GM12878 (cell line): ENCODE measurements at regions not wholly inside any gene's neighbourhood (a gene's known extent, or its start where the extent isn't known, plus 50 kb on each side); places are given as distances from the start of the nearest gene placed in this dataset.

Experiments used
- ATAC-seq: fragments of 200-7000 bp; cut with Tn5 transposase; 3 replicates; pipeline ENCODE4 v1.9.1; 2020; ENCODE audit warnings: mild to moderate bottlenecking, moderate library complexity
- BruUV-seq: library from RNA; stranded (reverse); fragments of 400-500 nt; replicated peaks from 2 replicates; lab custom pipeline; 2021; lab: Mats Ljungman, UMichigan
- CTCF ChIA-PET: fragments of 300-600 bp; sonication (Branson Sonifier 250); formaldehyde crosslinking; extraction: SDS; loops from one replicate; lab custom pipeline; 2021; ENCODE audit warnings: inconsistent platforms; lab: Yijun Ruan, JAX
- POLR2A ChIA-PET: fragments of 350-600 bp; formaldehyde crosslinking; extraction: SDS; loops from one replicate; lab custom pipeline; 2021; ENCODE audit warnings: inconsistent platforms; lab: Charles Lee
- RAD21 ChIA-PET: fragments of 300-600 bp; sonication (Branson Sonifier 250); formaldehyde crosslinking; loops from one replicate; lab custom pipeline; 2023; ENCODE audit warnings: antibody characterized with exemption; ENCODE audit not compliant: unreplicated experiment; lab: Charles Lee
- SMC1A ChIA-PET: fragments of 300-600 bp; sonication (Branson Sonifier 250); formaldehyde crosslinking; loops from one replicate; lab custom pipeline; 2023; ENCODE audit not compliant: unreplicated experiment, uncharacterized antibody; lab: Charles Lee
- DNase-seq: peaks from one replicate; pipeline ENCODE4 v3.0.0-alpha.2; 2011; ENCODE audit warnings: low read depth, low spot score
- FAIRE-seq: peaks from 3 replicates; lab custom pipeline; 2011; peaks lifted over from hg19 to GRCh38; lab: Jason Lieb, UNC
- H2AFZ ChIP-seq: 2 replicates; pipeline ENCODE4 v1.6.0; 2011; ENCODE audit warnings: low read depth, low read length, control low read depth; ENCODE audit not compliant: control insufficient read depth
- H3K27ac ChIP-seq: 2 replicates; pipeline ENCODE4 v1.5.1; 2011; ENCODE audit warnings: control low read depth; ENCODE audit not compliant: control insufficient read depth, insufficient read depth
- H3K27me3 ChIP-seq, 2 experiments: replicated peaks in 1 of 2; 2 replicates each; pipeline versions ENCODE4 v1.6.0 to v1.6.1; 2011; ENCODE audit warnings: low read length in 1 of 2; ENCODE audit not compliant: control insufficient read depth in 2 of 2, insufficient read depth in 2 of 2
- H3K36me3 ChIP-seq, 2 experiments: 2 replicates each; pipeline ENCODE4 v1.5.1; 2011; ENCODE audit warnings: low read length in 1 of 2; ENCODE audit not compliant: control insufficient read depth in 2 of 2, insufficient read depth in 2 of 2
- H3K4me1 ChIP-seq: 2 replicates; pipeline ENCODE4 v1.6.1; 2011; ENCODE audit warnings: mild to moderate bottlenecking, low read length, moderate library complexity, mixed read lengths; ENCODE audit not compliant: control insufficient read depth, insufficient read depth
- H3K4me2 ChIP-seq: 2 replicates; pipeline ENCODE4 v1.6.0; 2011; ENCODE audit warnings: control low read depth; ENCODE audit not compliant: control insufficient read depth, insufficient read depth
- H3K4me3 ChIP-seq: fragments of 200-600 bp; sonication (generic); 2 replicates; pipeline ENCODE4 v1.5.1; 2016
- H3K79me2 ChIP-seq: 2 replicates; pipeline ENCODE4 v1.6.0; 2011; ENCODE audit warnings: low read length; ENCODE audit not compliant: control insufficient read depth, insufficient read depth
- H3K9ac ChIP-seq: 2 replicates; pipeline ENCODE4 v1.8.0; 2011; ENCODE audit warnings: low read length, control low read depth, mixed read lengths; ENCODE audit not compliant: control insufficient read depth, insufficient read depth
- H3K9me3 ChIP-seq: replicated peaks from 3 replicates; pipeline ENCODE4 v1.5.1; 2011; ENCODE audit warnings: mild to moderate bottlenecking, low read length; ENCODE audit not compliant: control insufficient read depth, insufficient read depth
- H4K20me1 ChIP-seq: 2 replicates; pipeline ENCODE4 v1.6.0; 2011; ENCODE audit not compliant: control insufficient read depth, insufficient read depth
- CBX3 ChIP-seq: fragments of 200-600 bp; sonication (generic); IDR thresholded peaks from 2 replicates; pipeline ENCODE4 v1.6.1; 2016; ENCODE audit warnings: low read depth, borderline replicate concordance
- ESRRA ChIP-seq: IDR thresholded peaks from 2 replicates; pipeline ENCODE4 v1.6.1; 2012; ENCODE audit warnings: mild to moderate bottlenecking, low read length, improper control_type of control experiment
- IRF5 ChIP-seq: fragments of 450-650 bp; IDR thresholded peaks from 2 replicates; pipeline ENCODE4 v1.6.1; 2017; ENCODE audit warnings: borderline replicate concordance
- MTA3 ChIP-seq: IDR thresholded peaks from 2 replicates; pipeline ENCODE4 v1.6.1; 2012; ENCODE audit warnings: low read length, inconsistent platforms, borderline replicate concordance
- SKIL ChIP-seq: fragments of 450-650 bp; IDR thresholded peaks from 2 replicates; pipeline ENCODE4 v1.6.1; 2017; ENCODE audit warnings: mild to moderate bottlenecking, low read depth, inconsistent platforms; ENCODE audit not compliant: poor library complexity, severe bottlenecking
- SMAD1 ChIP-seq: fragments of 450-650 bp; IDR thresholded peaks from 2 replicates; pipeline ENCODE4 v1.6.1; 2018; ENCODE audit warnings: mild to moderate bottlenecking, low read depth; ENCODE audit not compliant: partially characterized antibody
- SMAD5 ChIP-seq: IDR thresholded peaks from 2 replicates; pipeline ENCODE4 v1.6.1; 2016; ENCODE audit warnings: antibody characterized with exemption, low read depth
- SUPT20H ChIP-seq: IDR thresholded peaks from 2 replicates; pipeline ENCODE4 v1.6.1; 2011; ENCODE audit warnings: low read depth, mild to moderate bottlenecking, low read length, moderate library complexity, borderline replicate concordance; ENCODE audit not compliant: control insufficient read depth
- TCF7 ChIP-seq: IDR thresholded peaks from 2 replicates; pipeline ENCODE4 v1.6.1; 2014; ENCODE audit warnings: antibody characterized with exemption, borderline replicate concordance
- ZNF24 ChIP-seq: fragments of 450-650 bp; IDR thresholded peaks from 2 replicates; pipeline ENCODE4 v1.6.1; 2017; ENCODE audit warnings: antibody characterized with exemption, mild to moderate bottlenecking
- WGBS: methylation state at CpG from one replicate; pipeline ENCODE4 v1.1.6; 2016; ENCODE audit warnings: low lambda C conversion rate; ENCODE audit not compliant: insufficient replicate concordance, insufficient coverage; ENCODE audit errors: missing lambda C conversion rate; 5-methylcytosine and 5-hydroxymethylcytosine counted together
- in situ Hi-C: fragments of 300-500 bp; cut with MboI; formaldehyde crosslinking; loops from 9 replicates; pipeline ENCODE4 v1.14.3; 2018; ENCODE audit warnings: mixed read lengths
- intact Hi-C: fragments of 100-400 bp; cut with micrococcal nuclease; formaldehyde crosslinking; loops from one replicate; pipeline ENCODE4 v1.14.2; 2022; ENCODE audit not compliant: unreplicated experiment

- Histone ChIP-seq H3K4me1 (no peaks in the 10 kb centered on the region), H3K4me2 (no peak overlapping the region), H3K9ac (no peak overlapping the region), H3K9me3 (no peaks in the 10 kb centered on the region; the same call in 2 of the 3 replicates), H3K27ac (no peak overlapping the region), H3K4me3 (no peak overlapping the region), H2AFZ (no peak overlapping the region), H3K79me2 (no peaks in the 10 kb centered on the region), H3K27me3 (no peaks in the 10 kb centered on the region), H4K20me1 (no peaks in the 10 kb centered on the region), H3K36me3 (no peaks in the 10 kb centered on the region)
- CTCF ChIA-PET, result no interaction called here
- BruUV-seq, result no TSS peak
- TF ChIP-seq MTA3 (no peak), SKIL (no peak), TCF7 (no peak), ESRRA (no peak), SMAD1 (no peak), CBX3 (no peak), SMAD5 (no peak), IRF5 (no peak), ZNF24 (no peak), SUPT20H (no peak)
- FAIRE-seq (no peak), DNase-seq (no peak), ATAC-seq (no peak)
- in situ Hi-C loops, result no loop called here
- WGBS, result 34% methylated on average over 2 of the region's 2 CpGs
- intact Hi-C loops, result no loop called here
- POLR2A ChIA-PET, result no interaction called here
- SMC1A ChIA-PET, result no interaction called here
- RAD21 ChIA-PET, result no interaction called here
Measured at GRCh38 chr21:41024341-41024740, 143.6 kb upstream of the BACE2 start.
